CD14-positive monocyte (primary cell): ENCODE measurements at regions not wholly inside any gene's neighbourhood (a gene's known extent, or its start where the extent isn't known, plus 50 kb on each side); places are given as distances from the start of the nearest gene placed in this dataset. TPM values are rescaled to one million over a fixed set of nuclear protein-coding genes. Genes with fewer than 3 reads are reported as not detected.
A peak's percentile ranks its signal among the peaks of the same experiment; 100 is the strongest.

Source experiments
- DNase-seq, 3 donors: peaks; one replicate each; pipeline ENCODE4 v3.0.0-alpha.2; 2011 to 2022
- H2AFZ ChIP-seq: 2 replicates; pipeline ENCODE4 v1.6.0; 2012; ENCODE audit warnings: mild to moderate bottlenecking, low read depth, low read length, inconsistent platforms; ENCODE audit not compliant: insufficient read depth, poor library complexity, severe bottlenecking
- H3K27ac ChIP-seq, 2 donors: 1 replicate in 1 of 2; 2 replicates in 1 of 2; pipeline ENCODE4 v1.5.1; 2012 to 2013; ENCODE audit warnings: low read length in 2 of 2, control low read depth in 1 of 2, inconsistent platforms in 1 of 2, low read depth in 1 of 2, mild to moderate bottlenecking in 1 of 2
- H3K27me3 ChIP-seq, 2 donors: one replicate each; pipeline versions ENCODE4 v1.6.0 to v1.6.1; 2011 to 2013; ENCODE audit warnings: low read length in 2 of 2; ENCODE audit not compliant: control insufficient read depth in 2 of 2, insufficient read depth in 2 of 2
- H3K36me3 ChIP-seq, 2 donors: replicated peaks in 1 of 2; 1 replicate in 1 of 2; 2 replicates in 1 of 2; pipeline versions ENCODE4 v1.5.1 to v1.6.1; 2012 to 2013; ENCODE audit warnings: low read length in 2 of 2, control low read depth in 1 of 2, inconsistent platforms in 1 of 2, mild to moderate bottlenecking in 1 of 2; ENCODE audit not compliant: insufficient read depth in 2 of 2, control insufficient read depth in 1 of 2
- H3K4me1 ChIP-seq, 2 donors: 1 replicate in 1 of 2; 2 replicates in 1 of 2; pipeline versions ENCODE4 v1.5.1 to v1.6.1; 2012 to 2013; ENCODE audit warnings: low read length in 2 of 2, control low read depth in 1 of 2, inconsistent platforms in 1 of 2, mild to moderate bottlenecking in 1 of 2, moderate library complexity in 1 of 2; ENCODE audit not compliant: insufficient read depth in 2 of 2, control insufficient read depth in 1 of 2
- H3K4me2 ChIP-seq: replicated peaks from 2 replicates; pipeline ENCODE3; 2012; ENCODE audit warnings: low read length, moderate library complexity, mild to moderate bottlenecking; ENCODE audit not compliant: poor library complexity, severe bottlenecking; ENCODE audit errors: extremely low read depth
- H3K4me3 ChIP-seq, 3 experiments: fragments of 200-600 bp in 1 of 3; sonication (generic) in 1 of 3; replicated peaks in 1 of 3; 1 replicate in 2 of 3; 2 replicates in 1 of 3; pipeline ENCODE4 v1.5.1; 2011 to 2013; ENCODE audit warnings: low read length in 3 of 3, mild to moderate bottlenecking in 3 of 3, control low read depth in 2 of 3, low read depth in 2 of 3, inconsistent platforms in 1 of 3, moderate library complexity in 1 of 3
- H3K79me2 ChIP-seq: 2 replicates; pipeline ENCODE4 v1.6.0; 2012; ENCODE audit warnings: mild to moderate bottlenecking, control low read depth, inconsistent platforms, low read length, moderate library complexity; ENCODE audit not compliant: insufficient read depth
- H3K9ac ChIP-seq: 2 replicates; pipeline ENCODE4 v1.6.0; 2017; ENCODE audit warnings: low read length, mild to moderate bottlenecking; ENCODE audit not compliant: insufficient read depth, poor library complexity, severe bottlenecking
- H3K9me3 ChIP-seq, 2 donors: replicated peaks in 1 of 2; 1 replicate in 1 of 2; 2 replicates in 1 of 2; pipeline versions ENCODE4 v1.5.1 to v1.6.1; 2012 to 2013; ENCODE audit warnings: low read length in 2 of 2, control low read depth in 1 of 2; ENCODE audit not compliant: control insufficient read depth in 1 of 2, insufficient read depth in 1 of 2
- H4K20me1 ChIP-seq: 2 replicates; pipeline ENCODE4 v1.6.0; 2012; ENCODE audit warnings: mild to moderate bottlenecking, low read length, control low read depth, moderate library complexity; ENCODE audit not compliant: insufficient read depth
- H3K27ac Mint-ChIP-seq, 7 donors: one replicate each; pipeline ENCODE4 v1.8.0; 2020; ENCODE audit warnings: mild to moderate bottlenecking in 7 of 7, mixed read lengths in 7 of 7, moderate library complexity in 6 of 7, inconsistent platforms in 2 of 7
- H3K27me3 Mint-ChIP-seq, 3 donors: one replicate each; pipeline ENCODE4 v1.8.0; 2021 to 2022; ENCODE audit warnings: low read depth in 3 of 3, mild to moderate bottlenecking in 3 of 3, mixed read lengths in 3 of 3, moderate library complexity in 3 of 3, inconsistent platforms in 1 of 3
- H3K36me3 Mint-ChIP-seq, 2 donors: one replicate each; pipeline ENCODE4 v1.8.0; 2020; ENCODE audit warnings: mixed read lengths in 2 of 2, inconsistent platforms in 1 of 2, mild to moderate bottlenecking in 1 of 2
- H3K4me1 Mint-ChIP-seq: one replicate; pipeline ENCODE4 v1.8.0; 2020; ENCODE audit warnings: mild to moderate bottlenecking, mixed read lengths
- H3K4me3 Mint-ChIP-seq, 2 donors: one replicate each; pipeline ENCODE4 v1.8.0; 2020; ENCODE audit warnings: mild to moderate bottlenecking in 2 of 2, mixed read lengths in 2 of 2, moderate library complexity in 1 of 2
- H3K9me3 Mint-ChIP-seq, 7 donors: one replicate each; pipeline ENCODE4 v1.8.0; 2020 to 2022; ENCODE audit warnings: mixed read lengths in 7 of 7, mild to moderate bottlenecking in 6 of 7, moderate library complexity in 6 of 7, inconsistent platforms in 2 of 7
- WGBS: methylation state at CpG from one replicate; pipeline ENCODE4 v1.1.5; 2013; ENCODE audit warnings: missing lambda C conversion rate; ENCODE audit not compliant: insufficient coverage; 5-methylcytosine and 5-hydroxymethylcytosine counted together
- intact Hi-C, 2 donors: fragments of 100-400 bp; cut with micrococcal nuclease; formaldehyde crosslinking; loops; one replicate each; pipeline versions ENCODE4 v1.15.0 to v1.15.1; 2023
- small RNA-seq: library from RNA; depleted of rRNA; stranded (forward); fragments of <200 nt; gene quantifications from one replicate; pipeline ENCODE3, GENCODE V24; 2012; ENCODE audit warnings: low read depth; ENCODE audit not compliant: insufficient read length
- TF ChIP-seq, protein P1 (sequence below): fragments of 200-600 bp; IDR thresholded peaks from one replicate; pipeline ENCODE4 v1.8.0; 2022; ENCODE audit warnings: antibody characterized with exemption, mild to moderate bottlenecking

DNA sequence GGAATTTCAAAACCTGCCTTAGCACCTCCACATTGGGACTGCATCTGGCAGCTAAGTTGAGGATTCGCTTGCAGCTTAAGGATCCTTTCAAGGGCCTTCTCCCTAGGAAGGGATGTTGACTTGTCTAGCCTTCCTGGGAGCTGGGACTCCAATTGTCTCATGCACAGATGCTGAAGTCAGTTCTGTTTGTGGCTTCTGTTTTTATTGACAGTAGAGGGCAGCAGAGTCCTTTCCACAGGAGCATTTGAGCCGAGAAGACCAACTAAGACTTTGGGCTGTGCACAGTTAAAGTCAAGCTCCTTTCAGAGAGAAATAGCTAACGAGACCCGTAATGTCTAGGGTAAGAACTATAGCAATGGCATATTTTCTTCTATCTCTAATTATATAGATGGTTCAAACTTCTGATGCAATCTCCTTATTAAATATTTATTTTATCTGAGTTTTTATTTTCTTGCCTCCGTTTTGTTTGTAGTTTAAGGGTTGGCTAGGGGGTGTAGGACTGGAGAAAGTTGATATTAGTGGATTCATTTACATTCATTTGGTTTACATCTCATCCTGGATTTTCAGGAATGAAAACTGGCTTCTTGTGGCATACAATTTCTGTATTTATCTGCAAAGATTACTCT is 59.7 kb upstream of the KBTBD8 start:
- H3K9ac ChIP-seq, result no peak overlapping the region
- peak in 2 of 3 donors; percentile 8 to 10 for DNase-seq
- no peaks in the 10 kb centered on the region for H3K9me3 ChIP-seq
- peaks cover 0 to 2% of the 10 kb centered on the region in 2 donors for H3K27me3 ChIP-seq
- H4K20me1 ChIP-seq, result no peaks in the 10 kb centered on the region
- WGBS, result 0% methylated on average over 2 of the region's 5 CpGs
- H3K36me3 Mint-ChIP-seq, result no peaks in the 10 kb centered on the region
- no peaks in the 10 kb centered on the region for H3K79me2 ChIP-seq
- TF ChIP-seq, protein P1, sequence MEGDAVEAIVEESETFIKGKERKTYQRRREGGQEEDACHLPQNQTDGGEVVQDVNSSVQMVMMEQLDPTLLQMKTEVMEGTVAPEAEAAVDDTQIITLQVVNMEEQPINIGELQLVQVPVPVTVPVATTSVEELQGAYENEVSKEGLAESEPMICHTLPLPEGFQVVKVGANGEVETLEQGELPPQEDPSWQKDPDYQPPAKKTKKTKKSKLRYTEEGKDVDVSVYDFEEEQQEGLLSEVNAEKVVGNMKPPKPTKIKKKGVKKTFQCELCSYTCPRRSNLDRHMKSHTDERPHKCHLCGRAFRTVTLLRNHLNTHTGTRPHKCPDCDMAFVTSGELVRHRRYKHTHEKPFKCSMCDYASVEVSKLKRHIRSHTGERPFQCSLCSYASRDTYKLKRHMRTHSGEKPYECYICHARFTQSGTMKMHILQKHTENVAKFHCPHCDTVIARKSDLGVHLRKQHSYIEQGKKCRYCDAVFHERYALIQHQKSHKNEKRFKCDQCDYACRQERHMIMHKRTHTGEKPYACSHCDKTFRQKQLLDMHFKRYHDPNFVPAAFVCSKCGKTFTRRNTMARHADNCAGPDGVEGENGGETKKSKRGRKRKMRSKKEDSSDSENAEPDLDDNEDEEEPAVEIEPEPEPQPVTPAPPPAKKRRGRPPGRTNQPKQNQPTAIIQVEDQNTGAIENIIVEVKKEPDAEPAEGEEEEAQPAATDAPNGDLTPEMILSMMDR, result peak; percentile 64
- no peaks in the 10 kb centered on the region for H3K36me3 ChIP-seq
- no peaks in the 10 kb centered on the region for H3K4me1 ChIP-seq
- no peaks in the 10 kb centered on the region for H3K4me1 Mint-ChIP-seq
- intact Hi-C loops, result no loop called here
- no peak overlapping the region for H3K27ac ChIP-seq
- H3K9me3 Mint-ChIP-seq, result no peaks in the 10 kb centered on the region
- no peak overlapping the region for H3K4me2 ChIP-seq
- H3K27ac Mint-ChIP-seq, result no peak overlapping the region
- H3K4me3 Mint-ChIP-seq, result no peak overlapping the region
- no peak overlapping the region for H2AFZ ChIP-seq
- peaks cover 2 to 6% (median 2%) of the 10 kb centered on the region in 3 donors for H3K27me3 Mint-ChIP-seq
- H3K4me3 ChIP-seq, result no peak overlapping the region

DNA sequence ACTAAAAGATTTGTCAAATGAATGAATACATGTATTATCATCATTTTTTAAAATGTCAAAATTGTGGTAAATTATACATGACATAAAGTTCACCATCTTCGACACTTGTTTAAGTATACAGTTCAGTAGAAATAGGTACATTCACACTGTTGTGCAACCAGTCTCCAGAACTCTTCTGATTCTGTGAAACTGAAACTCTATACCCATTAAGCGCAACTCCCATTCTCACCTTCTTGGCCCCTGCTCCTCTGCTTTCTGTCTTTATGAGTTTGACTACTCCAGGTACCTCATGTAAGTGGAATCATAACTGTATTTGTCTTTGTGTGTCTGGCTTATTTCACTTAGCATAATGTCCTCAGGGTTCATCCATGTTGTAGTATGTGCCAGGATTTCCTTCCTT is 50.1 kb upstream of the KBTBD8 start:
- TF ChIP-seq, protein P1, result no peak
- Histone ChIP-seq H3K79me2 (no peaks in the 10 kb centered on the region), H3K36me3 (no peaks in the 10 kb centered on the region), H3K4me1 (no peaks in the 10 kb centered on the region), H3K4me3 (no peak overlapping the region), H3K9me3 (no peaks in the 10 kb centered on the region), H2AFZ (no peak overlapping the region), H3K9ac (no peak overlapping the region), H4K20me1 (no peaks in the 10 kb centered on the region), H3K27ac (no peak overlapping the region), H3K4me2 (no peak overlapping the region), H3K27me3 (peaks cover 0 to 3% of the 10 kb centered on the region in 2 donors)
- no peak for DNase-seq
- intact Hi-C loops, result no loop called here
- H3K9me3 Mint-ChIP-seq, result peaks cover 0 to 3% (median 0%) of the 10 kb centered on the region in 7 donors
- WGBS, result no CpG with 5 or more reads among the region's 2 CpGs
- H3K4me3 Mint-ChIP-seq, result no peak overlapping the region
- H3K27ac Mint-ChIP-seq, result no peak overlapping the region
- peaks cover 0 to 4% (median 2%) of the 10 kb centered on the region in 3 donors for H3K27me3 Mint-ChIP-seq
- no peaks in the 10 kb centered on the region for H3K36me3 Mint-ChIP-seq
- no peaks in the 10 kb centered on the region for H3K4me1 Mint-ChIP-seq

Small RNAs in the stretch of these regions (small RNA-seq; reads per million reads assigned to genes)
- gene RPL21P41, result not detected
